HG02884 (cell line): ENCODE measurements at regions not wholly inside any gene's neighbourhood (a gene's known extent, or its start where the extent isn't known, plus 50 kb on each side); places are given as distances from the start of the nearest gene placed in this dataset.

Experiments used
- ATAC-seq: cut with Tn5 transposase; IDR thresholded peaks from one replicate; pipeline ENCODE4 v1.9.1; 2021; ENCODE audit warnings: mild to moderate bottlenecking, moderate library complexity; ENCODE audit not compliant: unreplicated experiment

GRCh38 chr9:12065050-12065449 lies 628.1 kb upstream of the TYRP1 start:
- ATAC-seq, result no peak

- no peak for ATAC-seq
Observed at GRCh38 chr9:12065686-12066085, 627.5 kb upstream of the TYRP1 start.

DNA sequence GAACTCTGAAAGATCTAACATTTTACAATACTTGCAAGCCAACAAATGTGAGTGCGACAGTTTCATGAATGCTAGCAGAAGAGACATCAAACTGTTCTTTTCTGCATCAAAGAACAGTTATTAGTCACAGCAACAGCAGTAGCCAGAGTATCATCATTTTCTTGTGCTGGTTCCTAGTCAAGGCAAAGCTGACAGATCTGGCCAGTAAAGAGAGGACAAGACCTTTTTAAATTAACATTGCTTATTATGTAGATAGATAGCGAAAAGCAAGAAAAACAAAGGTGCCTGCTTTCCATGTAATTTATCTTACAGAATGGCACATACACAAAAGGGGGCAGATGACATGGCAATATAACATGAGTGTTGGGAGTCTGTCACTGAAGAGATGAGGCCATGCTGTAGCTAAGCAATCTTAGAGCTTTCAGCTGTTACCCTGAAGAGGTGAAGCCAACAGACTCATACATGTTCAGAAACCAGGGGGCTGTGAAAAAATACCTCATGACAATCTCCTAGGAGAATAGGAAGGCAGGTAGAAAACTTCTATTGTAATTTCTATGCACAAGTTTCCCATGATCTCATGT lies 626.6 kb upstream of the TYRP1 start:
- no peak for ATAC-seq

DNA sequence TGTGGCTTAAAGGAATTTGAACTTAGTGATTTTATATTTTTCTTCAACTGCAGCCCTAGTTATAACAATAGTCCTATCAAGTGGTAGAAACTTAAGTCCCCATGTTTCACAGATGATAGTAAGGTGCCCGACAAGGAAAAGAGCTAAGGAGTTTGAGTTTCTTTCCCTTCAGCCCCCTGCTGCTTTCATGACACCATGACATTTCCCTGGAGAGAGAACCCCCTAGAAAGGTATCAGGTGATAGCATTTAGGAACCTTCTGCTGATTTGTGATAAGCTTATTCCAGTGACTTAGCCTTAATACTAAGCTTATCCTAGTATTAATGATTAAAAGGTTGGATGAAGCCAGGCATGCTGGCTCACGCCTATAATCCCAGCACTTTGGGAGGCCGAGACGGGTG lies 623.8 kb upstream of the TYRP1 start:
- no peak for ATAC-seq

DNA sequence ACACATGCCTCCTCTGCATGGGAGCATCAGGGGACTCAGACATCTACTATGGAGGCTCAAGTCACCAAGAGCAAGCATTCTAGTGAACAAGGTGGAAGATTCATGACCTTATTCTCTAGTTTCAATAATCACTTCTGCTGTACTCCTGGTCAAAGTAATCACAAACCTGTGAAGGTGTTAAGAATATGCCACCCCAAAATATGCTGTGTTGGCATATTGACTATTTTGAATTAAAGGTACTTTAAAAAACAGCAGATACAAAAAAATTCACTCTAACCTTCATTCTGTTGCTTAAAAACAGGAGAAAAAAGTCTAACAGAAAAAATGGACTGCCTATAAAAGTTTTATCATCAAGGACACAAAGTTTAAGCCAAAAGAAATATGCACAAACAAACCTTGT lies 607.8 kb upstream of the TYRP1 start:
- no peak for ATAC-seq

DNA sequence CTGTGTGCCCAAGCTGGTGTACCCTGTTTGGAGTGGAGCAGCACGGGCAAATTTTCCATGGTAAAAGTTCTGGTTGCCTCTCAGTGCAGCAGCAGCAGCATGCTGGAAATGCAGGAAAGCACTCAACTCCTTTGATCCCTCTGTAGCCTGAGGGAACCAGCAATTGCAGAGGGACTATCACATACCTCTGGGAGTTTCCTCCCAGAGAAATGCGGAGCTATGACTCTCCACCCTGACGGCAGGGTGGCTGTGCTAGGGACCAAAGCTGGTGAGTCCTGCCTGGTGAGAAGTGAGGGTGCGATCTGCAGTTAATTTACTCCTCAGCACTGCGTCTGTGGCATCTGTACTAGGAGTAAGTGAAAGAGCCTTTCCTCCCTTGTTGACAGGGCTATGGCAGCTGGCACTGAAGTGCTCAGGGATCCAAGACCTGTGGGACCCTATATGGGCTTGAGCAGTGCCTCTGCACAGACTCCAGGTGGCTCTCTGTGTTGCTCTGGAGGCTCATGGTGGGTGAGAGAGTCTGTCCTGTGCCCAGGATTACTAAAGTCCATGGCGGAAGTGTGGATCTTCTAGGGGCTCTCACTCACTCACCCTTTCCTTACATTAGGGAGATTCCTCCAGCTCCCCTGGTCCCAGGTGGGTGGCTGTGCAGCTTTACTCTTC lies 601.2 kb upstream of the TYRP1 start:
- ATAC-seq, result no peak

- no peak for ATAC-seq
Observed at GRCh38 chr9:12094046-12094445, 599.1 kb upstream of the TYRP1 start.

DNA sequence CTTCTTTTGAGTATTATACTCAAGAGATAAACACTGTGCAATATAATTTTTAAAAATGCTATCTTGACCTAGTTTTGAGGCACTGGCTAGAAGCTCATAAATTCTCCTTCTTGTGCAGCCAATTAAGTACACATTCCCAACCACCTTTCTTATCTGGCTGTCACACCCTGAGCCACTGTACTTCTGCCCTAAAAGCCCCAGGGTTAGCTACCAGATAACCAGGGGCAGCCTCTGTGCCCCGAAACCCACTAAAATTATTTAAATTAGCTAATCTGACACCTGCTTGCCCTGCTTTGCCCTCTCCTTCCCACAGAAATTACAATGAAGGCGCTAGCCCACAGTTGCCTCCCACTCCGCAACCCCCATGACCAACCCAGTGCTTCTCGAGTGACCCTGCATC lies 597.3 kb upstream of the TYRP1 start:
- no peak for ATAC-seq

- no peak for ATAC-seq
Observed at GRCh38 chr9:12133416-12133815, 559.8 kb upstream of the TYRP1 start.

DNA sequence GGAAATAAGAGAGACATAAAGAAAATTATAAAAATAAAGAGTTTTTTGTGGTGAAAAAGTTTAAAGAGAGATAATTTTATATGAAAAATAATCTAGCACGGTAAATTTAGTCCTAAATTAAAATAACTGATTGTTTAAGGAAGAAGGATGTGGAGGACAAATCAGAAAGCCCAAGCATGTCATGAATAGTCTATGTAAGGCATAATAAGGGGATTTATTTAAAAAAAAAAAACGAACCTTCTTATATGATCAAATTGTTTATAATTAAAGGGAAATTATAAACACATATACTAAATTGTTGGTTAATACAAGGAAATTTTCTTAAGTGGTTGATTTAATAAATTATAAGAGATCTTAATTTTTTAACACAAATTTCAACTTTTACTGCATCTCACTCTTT lies 551.8 kb upstream of the TYRP1 start:
- ATAC-seq, result no peak

DNA sequence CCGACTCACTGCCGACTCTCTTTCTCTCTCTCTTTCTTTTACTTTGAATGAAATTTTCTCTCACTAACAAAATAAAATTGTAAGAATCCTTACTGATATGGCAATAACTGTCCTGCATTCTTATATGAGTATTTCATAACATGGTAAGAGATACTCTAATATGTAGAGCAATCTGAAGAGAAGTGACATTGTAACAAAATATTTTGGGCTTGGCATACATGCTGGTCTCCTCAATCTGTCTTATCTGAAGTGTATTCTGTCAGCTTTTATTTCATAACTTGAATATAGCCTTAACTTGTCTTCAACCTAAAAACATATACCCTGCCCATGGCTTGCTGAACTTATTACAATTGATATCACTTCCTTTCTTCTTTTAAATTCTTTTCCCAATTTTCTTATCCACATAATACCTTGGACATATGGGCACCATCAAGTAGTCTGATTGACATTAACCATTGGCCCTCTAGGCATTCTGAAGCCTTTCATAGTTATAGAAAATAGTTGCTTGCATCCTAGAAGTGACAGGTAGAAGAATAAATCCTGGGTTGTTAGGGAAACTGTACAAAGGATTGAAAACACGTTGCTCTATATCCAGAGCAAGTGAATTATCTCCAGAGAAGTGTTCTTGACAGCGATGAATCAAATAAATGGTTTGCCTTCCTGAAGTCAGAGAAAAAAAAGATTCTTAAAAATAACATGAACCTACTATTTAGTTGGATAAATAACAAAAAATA lies 537.6 kb upstream of the TYRP1 start:
- ATAC-seq, result no peak

DNA sequence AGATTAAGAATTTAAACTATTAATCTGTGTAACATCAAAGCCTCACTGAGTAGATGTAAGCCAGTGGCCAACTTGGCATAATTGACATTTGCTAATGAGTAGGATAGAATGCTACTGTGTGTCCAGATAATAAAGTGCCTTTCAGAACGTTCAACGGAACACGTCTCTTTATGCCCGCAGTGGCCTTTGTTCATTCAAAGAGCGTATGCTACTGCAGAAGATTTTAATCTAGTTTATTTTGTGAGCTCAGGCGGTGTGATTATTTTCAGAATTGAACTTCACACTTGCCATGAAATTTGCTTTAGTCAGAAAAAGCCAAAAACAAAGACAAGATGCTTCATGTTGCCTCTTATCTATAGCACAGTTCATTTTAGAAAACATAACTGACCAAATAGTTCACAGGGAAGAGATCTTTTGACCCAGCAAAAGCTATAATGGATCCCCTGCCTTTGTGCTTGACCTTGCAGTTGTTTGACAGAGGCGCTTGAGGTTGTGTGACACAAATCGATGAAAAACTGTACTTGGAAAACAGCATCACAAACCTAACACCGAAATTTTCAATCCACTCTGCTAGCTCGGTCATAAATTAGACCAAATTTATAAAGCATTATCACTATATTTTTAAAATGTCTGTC lies 530.9 kb upstream of the TYRP1 start:
- no peak for ATAC-seq

- no peak for ATAC-seq
Observed at GRCh38 chr9:12163723-12164458, 529.3 kb upstream of the TYRP1 start.

DNA sequence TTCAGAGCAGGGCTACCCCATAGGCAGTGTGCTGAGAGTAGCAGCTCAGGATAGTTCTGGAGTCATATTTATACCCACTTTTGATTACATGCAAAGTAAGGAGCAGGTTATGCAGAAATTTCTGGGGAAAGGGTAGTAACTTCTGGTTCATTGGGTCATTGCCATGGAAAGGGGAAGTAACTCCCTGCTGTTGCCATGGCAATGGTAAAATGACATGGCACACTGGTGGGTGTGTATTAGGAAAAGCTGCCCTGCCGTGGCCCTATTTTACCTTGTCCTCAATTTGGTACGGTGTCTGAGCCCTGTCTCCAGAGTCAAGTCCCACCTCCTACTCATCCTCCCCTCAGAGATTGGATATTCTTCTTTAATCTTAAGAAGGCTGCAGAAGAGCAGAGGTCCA lies 526.7 kb upstream of the TYRP1 start:
- ATAC-seq, result no peak

- no peak for ATAC-seq
Observed at GRCh38 chr9:12170456-12170855, 522.7 kb upstream of the TYRP1 start.

DNA sequence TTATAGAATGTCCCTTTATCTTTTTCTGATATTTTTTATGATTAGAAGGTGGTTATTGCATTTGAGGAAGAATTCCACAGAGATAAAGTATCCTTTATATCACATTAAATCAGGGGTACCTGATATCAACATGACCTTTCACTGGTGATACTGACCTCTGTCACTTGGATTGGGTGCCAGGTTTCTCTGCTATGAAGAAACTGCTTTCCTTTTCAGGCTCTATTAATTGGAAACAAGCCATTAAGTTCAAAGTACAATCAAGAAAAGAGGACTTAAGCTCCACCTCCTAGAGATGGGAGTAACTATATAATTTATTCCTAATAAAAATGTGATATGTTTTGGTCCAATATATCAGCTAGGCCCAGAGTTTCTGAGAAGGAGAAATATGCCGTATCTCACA lies 514.6 kb upstream of the TYRP1 start:
- no peak for ATAC-seq

DNA sequence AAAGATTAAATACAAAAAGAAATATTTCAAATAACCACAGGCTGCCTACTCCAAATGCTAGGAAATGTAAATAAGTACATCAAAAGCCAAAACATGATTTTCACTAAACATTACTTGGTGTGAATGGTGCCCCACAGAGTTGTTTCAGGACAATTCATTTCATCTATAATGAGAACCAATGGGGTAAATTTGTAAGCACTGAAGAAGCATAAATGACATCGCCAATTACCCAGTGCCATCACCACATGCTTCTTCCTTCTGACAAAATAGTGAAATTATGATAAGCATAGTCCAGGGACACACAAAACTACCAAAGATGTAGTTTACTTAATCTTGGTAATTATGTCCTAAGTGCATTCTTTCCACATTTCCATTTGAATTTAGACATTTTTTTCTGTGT lies 510.4 kb upstream of the TYRP1 start:
- ATAC-seq, result no peak

- ATAC-seq, result no peak
Observed at GRCh38 chr9:12183321-12183720, 509.9 kb upstream of the TYRP1 start.

DNA sequence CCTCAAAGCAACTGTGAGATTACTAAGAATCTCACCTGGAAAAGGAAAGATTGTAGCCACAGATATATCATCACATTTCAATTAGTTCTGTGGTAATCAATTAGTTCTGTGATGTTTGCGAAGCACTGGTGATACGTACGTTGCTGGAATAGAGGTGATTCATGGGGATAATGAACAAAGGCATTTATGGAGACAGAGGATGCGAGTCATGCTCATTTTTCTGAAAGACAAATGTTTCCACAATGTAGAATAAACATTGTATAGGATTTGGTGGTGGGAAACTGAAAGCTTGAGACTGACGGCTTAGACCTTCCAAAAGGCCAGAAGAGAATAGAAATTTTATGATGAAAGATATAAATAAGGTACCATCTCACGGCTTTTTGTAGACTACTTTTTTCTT lies 507.3 kb upstream of the TYRP1 start:
- ATAC-seq, result no peak

GRCh38 chr9:12191630-12192029 lies 501.6 kb upstream of the TYRP1 start:
- ATAC-seq, result no peak

- ATAC-seq, result no peak
Observed at GRCh38 chr9:12194731-12195130, 498.5 kb upstream of the TYRP1 start.
